Memory B cell (primary cell): ENCODE measurements at regions not wholly inside any gene's neighbourhood (a gene's known extent, or its start where the extent isn't known, plus 50 kb on each side); places are given as distances from the start of the nearest gene placed in this dataset.
A peak's percentile ranks its signal among the peaks of the same experiment; 100 is the strongest.
"Not testable (repeated sequence)": the region's sequence is repeated elsewhere in the genome, so short reads cannot be mapped to it uniquely, and the experiment has no call there.

ENCODE experiments used
- ATAC-seq: fragments of 150-1000 bp; cut with Tn5 transposase; 2 replicates; pipeline ENCODE4 v1.10.0; 2021; ENCODE audit warnings: low read depth, mild to moderate bottlenecking, moderate library complexity
- DNase-seq, 2 donors: peaks; one replicate each; pipeline ENCODE4 v3.0.0; 2022; ENCODE audit warnings: low spot score in 2 of 2
- H3K27ac Mint-ChIP-seq: one replicate; pipeline ENCODE4 v1.8.0; 2022; ENCODE audit warnings: mild to moderate bottlenecking, moderate library complexity, mixed read lengths
- H3K27me3 Mint-ChIP-seq: one replicate; pipeline ENCODE4 v1.8.0; 2022; ENCODE audit warnings: mixed read lengths
- H3K36me3 Mint-ChIP-seq: one replicate; pipeline ENCODE4 v1.8.0; 2022; ENCODE audit warnings: mild to moderate bottlenecking, mixed read lengths
- H3K4me1 Mint-ChIP-seq: one replicate; pipeline ENCODE4 v1.8.0; 2022; ENCODE audit warnings: mixed read lengths
- H3K4me3 Mint-ChIP-seq: one replicate; pipeline ENCODE4 v1.8.0; 2022; ENCODE audit warnings: mild to moderate bottlenecking, moderate library complexity, mixed read lengths
- H3K9me3 Mint-ChIP-seq: one replicate; pipeline ENCODE4 v1.8.0; 2022; ENCODE audit warnings: mixed read lengths

GRCh38 chr2:59868981-59869380, 684.5 kb downstream of the BCL11A start:
- no peak for DNase-seq
- Mint-ChIP-seq H3K4me1 (peaks cover 8% of the 10 kb centered on the region), H3K27me3 (no peaks in the 10 kb centered on the region), H3K36me3 (no peaks in the 10 kb centered on the region), H3K9me3 (no peaks in the 10 kb centered on the region), H3K4me3 (no peak overlapping the region), H3K27ac (no peak overlapping the region)
- ATAC-seq: no peak

GRCh38 chr2:59866436-59866835, 687.0 kb downstream of the BCL11A start:
- Mint-ChIP-seq H3K27ac (no peak overlapping the region), H3K4me3 (no peak overlapping the region), H3K9me3 (peaks cover 5% of the 10 kb centered on the region), H3K36me3 (peaks cover 5% of the 10 kb centered on the region), H3K4me1 (peaks cover 8% of the 10 kb centered on the region), H3K27me3 (no peaks in the 10 kb centered on the region)
- DNase-seq: no peak
- no peak for ATAC-seq

- no peak overlapping the region for H3K27ac Mint-ChIP-seq
- no peaks in the 10 kb centered on the region for H3K27me3 Mint-ChIP-seq
- H3K36me3 Mint-ChIP-seq: peaks cover 7% of the 10 kb centered on the region
- H3K4me1 Mint-ChIP-seq: no peaks in the 10 kb centered on the region
- no peak overlapping the region for H3K4me3 Mint-ChIP-seq
- peaks cover 10% of the 10 kb centered on the region for H3K9me3 Mint-ChIP-seq
- DNase-seq (no peak), ATAC-seq (no peak)
These were observed 694.9 kb downstream of the BCL11A start for GRCh38 chr2:59858540-59858939.

GRCh38 chr2:59857109-59857508, 696.3 kb downstream of the BCL11A start:
- Mint-ChIP-seq H3K4me1 (no peaks in the 10 kb centered on the region), H3K27ac (no peak overlapping the region), H3K4me3 (no peak overlapping the region), H3K27me3 (no peaks in the 10 kb centered on the region), H3K36me3 (peaks cover 3% of the 10 kb centered on the region), H3K9me3 (peaks cover 6% of the 10 kb centered on the region)
- no peak for ATAC-seq
- DNase-seq: no peak

- no peak for ATAC-seq
- Mint-ChIP-seq H3K4me3 (no peak overlapping the region), H3K27me3 (no peaks in the 10 kb centered on the region), H3K4me1 (peaks cover 4% of the 10 kb centered on the region), H3K27ac (no peak overlapping the region), H3K36me3 (peaks cover 2% of the 10 kb centered on the region), H3K9me3 (peaks cover 4% of the 10 kb centered on the region)
- DNase-seq: no peak
These were observed 697.1 kb downstream of the BCL11A start for GRCh38 chr2:59856391-59856790.

GRCh38 chr2:59853032-59853431, 700.4 kb downstream of the BCL11A start:
- Mint-ChIP-seq H3K4me3 (no peak overlapping the region), H3K36me3 (no peaks in the 10 kb centered on the region), H3K27ac (no peak overlapping the region), H3K27me3 (no peaks in the 10 kb centered on the region), H3K4me1 (peaks cover 6% of the 10 kb centered on the region), H3K9me3 (peaks cover 1% of the 10 kb centered on the region)
- no peak for ATAC-seq
- no peak for DNase-seq

GRCh38 chr2:59851836-59852475, 701.5 kb downstream of the BCL11A start:
- Mint-ChIP-seq H3K36me3 (peaks cover 2% of the 10 kb centered on the region), H3K4me1 (peaks cover 6% of the 10 kb centered on the region), H3K27ac (no peak overlapping the region), H3K27me3 (no peaks in the 10 kb centered on the region), H3K4me3 (no peak overlapping the region), H3K9me3 (peaks cover 1% of the 10 kb centered on the region)
- ATAC-seq (no peak), DNase-seq (no peak)

- no peak overlapping the region for H3K27ac Mint-ChIP-seq
- H3K4me3 Mint-ChIP-seq: no peak overlapping the region
- DNase-seq (no peak), ATAC-seq (peak; percentile 68)
- H3K36me3 Mint-ChIP-seq: peaks cover 2% of the 10 kb centered on the region
- peaks cover 6% of the 10 kb centered on the region for H3K4me1 Mint-ChIP-seq
- H3K9me3 Mint-ChIP-seq: peaks cover 1% of the 10 kb centered on the region
- no peaks in the 10 kb centered on the region for H3K27me3 Mint-ChIP-seq
These were observed 702.9 kb downstream of the BCL11A start for GRCh38 chr2:59850554-59850953.

- ATAC-seq: no peak
- no peak overlapping the region for H3K27ac Mint-ChIP-seq
- H3K36me3 Mint-ChIP-seq: no peaks in the 10 kb centered on the region
- no peaks in the 10 kb centered on the region for H3K4me1 Mint-ChIP-seq
- DNase-seq: no peak
- peaks cover 2% of the 10 kb centered on the region for H3K27me3 Mint-ChIP-seq
- peaks cover 2% of the 10 kb centered on the region for H3K9me3 Mint-ChIP-seq
- no peak overlapping the region for H3K4me3 Mint-ChIP-seq
These were observed 719.5 kb downstream of the BCL11A start for GRCh38 chr2:59833941-59834340.

- Mint-ChIP-seq H3K36me3 (no peaks in the 10 kb centered on the region), H3K4me3 (no peak overlapping the region), H3K9me3 (peaks cover 2% of the 10 kb centered on the region), H3K27ac (no peak overlapping the region), H3K27me3 (peaks cover 2% of the 10 kb centered on the region), H3K4me1 (no peaks in the 10 kb centered on the region)
- DNase-seq (no peak), ATAC-seq (no peak)
These were observed 722.9 kb downstream of the BCL11A start for GRCh38 chr2:59830601-59831000.

- Mint-ChIP-seq H3K27me3 (no peaks in the 10 kb centered on the region), H3K4me3 (no peak overlapping the region), H3K36me3 (no peaks in the 10 kb centered on the region), H3K27ac (no peak overlapping the region), H3K4me1 (no peaks in the 10 kb centered on the region), H3K9me3 (no peaks in the 10 kb centered on the region)
- DNase-seq (no peak), ATAC-seq (no peak)
These were observed 725.8 kb downstream of the BCL11A start for GRCh38 chr2:59827677-59828076.

GRCh38 chr2:59826177-59826576, 727.3 kb downstream of the BCL11A start:
- H3K36me3 Mint-ChIP-seq: no peaks in the 10 kb centered on the region
- no peak overlapping the region for H3K27ac Mint-ChIP-seq
- no peak for ATAC-seq
- no peak for DNase-seq
- H3K9me3 Mint-ChIP-seq: no peaks in the 10 kb centered on the region
- H3K4me1 Mint-ChIP-seq: no peaks in the 10 kb centered on the region
- H3K27me3 Mint-ChIP-seq: peaks cover 3% of the 10 kb centered on the region
- H3K4me3 Mint-ChIP-seq: no peak overlapping the region

- H3K9me3 Mint-ChIP-seq: no peaks in the 10 kb centered on the region
- H3K27ac Mint-ChIP-seq: no peak overlapping the region
These were observed 729.1 kb downstream of the BCL11A start for GRCh38 chr2:59824314-59824713.

GRCh38 chr2:59816075-59816474, 737.4 kb downstream of the BCL11A start:
- no peaks in the 10 kb centered on the region for H3K4me1 Mint-ChIP-seq
- no peaks in the 10 kb centered on the region for H3K9me3 Mint-ChIP-seq
- no peak overlapping the region for H3K27ac Mint-ChIP-seq
- no peak for DNase-seq
- H3K27me3 Mint-ChIP-seq: peaks cover 6% of the 10 kb centered on the region
- ATAC-seq: no peak
- H3K36me3 Mint-ChIP-seq: no peaks in the 10 kb centered on the region
- H3K4me3 Mint-ChIP-seq: no peak overlapping the region

More at GRCh38 chr2:59824314-59824713, 729.1 kb downstream of the BCL11A start:
- no peak for DNase-seq
- no peak overlapping the region for H3K4me3 Mint-ChIP-seq
- no peaks in the 10 kb centered on the region for H3K4me1 Mint-ChIP-seq
- ATAC-seq: peak; percentile 24
- H3K27me3 Mint-ChIP-seq: peaks cover 3% of the 10 kb centered on the region
- no peaks in the 10 kb centered on the region for H3K36me3 Mint-ChIP-seq

- DNase-seq, H3K4me1 Mint-ChIP-seq, H3K4me3 Mint-ChIP-seq, H3K9me3 Mint-ChIP-seq, ATAC-seq, H3K36me3 Mint-ChIP-seq, H3K27ac Mint-ChIP-seq, H3K27me3 Mint-ChIP-seq: not testable (repeated sequence)
These were observed 743.2 kb downstream of the BCL11A start for GRCh38 chr2:59810283-59810682.
